ENCODE measurements at regions not wholly inside any gene's neighbourhood (a gene's known extent, or its start where the extent isn't known, plus 50 kb on each side); places are given as distances from the start of the nearest gene placed in this dataset.

DNA sequence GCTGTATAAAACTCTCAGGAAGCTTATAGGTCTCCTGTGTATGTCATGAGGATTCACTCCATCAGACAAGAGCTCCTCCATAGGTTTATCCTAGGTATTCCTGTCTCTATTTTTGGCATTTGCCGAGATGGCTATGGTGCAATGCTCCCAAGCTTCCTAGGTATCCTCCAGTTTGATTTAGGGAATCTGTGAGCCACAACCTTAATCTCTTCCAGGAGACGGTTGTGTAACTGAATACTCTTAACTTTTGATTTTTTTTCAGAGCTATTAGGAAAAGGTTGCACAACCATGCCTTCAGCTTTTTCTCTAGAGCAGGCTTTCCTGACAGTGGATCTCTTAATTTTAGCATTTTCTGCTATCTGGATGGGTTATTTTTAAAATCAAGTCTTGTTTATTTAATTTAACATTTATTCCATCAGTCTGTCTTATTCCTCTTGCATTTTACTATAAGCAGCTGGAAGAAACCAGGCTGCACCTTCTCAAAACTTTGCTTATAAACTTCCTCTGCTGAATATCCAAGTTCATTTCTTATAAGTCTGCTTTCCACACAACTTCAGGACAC is 69.4 kb upstream of the BACE2 start:
- Histone ChIP-seq H3K9ac (ENCODE audit: low read length) (no peak overlapping the region), H3K4me2 (ENCODE audit: low read depth, low read length, poor library complexity, severe bottlenecking) (no peak overlapping the region), H4K20me1 (ENCODE audit: insufficient read depth, low read depth, low read length) (no peaks in the 10 kb centered on the region), H3K4me3 (ENCODE audit: low read length) (no peak overlapping the region), H3K36me3 (ENCODE audit: insufficient read depth, low read length) (no peaks in the 10 kb centered on the region), H3K4me1 (ENCODE audit: low read length) (no peaks in the 10 kb centered on the region), H3K79me2 (ENCODE audit: low read length) (no peaks in the 10 kb centered on the region), H3K9me2 (replicated peaks; ENCODE audit: insufficient read depth, low read length) (no peaks in the 10 kb centered on the region), H3K9me3 (ENCODE audit: low read length) (no peaks in the 10 kb centered on the region), H2AFZ (ENCODE audit: low read length) (no peak overlapping the region), H3K27me3 (ENCODE audit: low read length) (no peaks in the 10 kb centered on the region), H3K27ac (ENCODE audit: low read length) (no peak overlapping the region)
- no peak for DNase-seq

DNA sequence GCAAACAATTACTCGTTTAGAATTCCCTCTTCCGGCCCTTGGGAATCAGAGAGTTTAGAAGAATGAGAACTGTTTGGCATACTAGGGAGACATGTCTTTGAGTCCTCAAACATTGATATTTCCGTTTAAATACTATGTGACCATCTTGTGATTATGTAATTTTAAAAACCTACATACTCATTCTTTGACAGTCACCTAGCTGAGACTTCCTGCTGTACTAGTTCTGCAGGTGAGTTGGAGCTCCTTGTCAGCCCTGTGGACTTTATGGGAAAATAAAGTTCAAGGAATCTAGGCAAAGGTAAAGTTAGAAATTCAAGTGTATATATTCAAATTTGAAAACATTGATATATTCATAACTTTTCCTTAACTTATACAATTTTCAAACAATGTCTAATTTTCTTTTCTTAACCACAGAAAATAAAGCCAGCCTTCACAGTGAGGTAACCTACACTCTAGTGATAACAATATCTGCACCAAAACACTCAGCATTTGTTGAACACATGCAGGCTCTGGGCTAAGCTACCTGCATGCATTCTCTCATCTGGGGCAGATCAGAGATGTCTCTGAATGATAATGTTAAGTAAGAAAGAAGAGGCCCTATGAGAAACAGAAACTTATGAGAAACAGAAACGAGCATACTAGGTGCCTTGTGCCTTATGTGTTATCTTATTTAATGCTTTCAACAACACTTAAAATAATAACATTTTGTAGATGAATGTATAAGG is 67.0 kb upstream of the BACE2 start:
- H3K79me2 ChIP-seq (ENCODE audit: low read length), result no peaks in the 10 kb centered on the region
- H3K27ac ChIP-seq (ENCODE audit: low read length), result no peak overlapping the region
- no peaks in the 10 kb centered on the region for H4K20me1 ChIP-seq (ENCODE audit: insufficient read depth, low read depth, low read length)
- DNase-seq, result no peak
- H3K9me3 ChIP-seq (ENCODE audit: low read length), result no peaks in the 10 kb centered on the region
- H3K9ac ChIP-seq (ENCODE audit: low read length), result no peak overlapping the region
- H3K4me3 ChIP-seq (ENCODE audit: low read length), result no peak overlapping the region
- H3K4me1 ChIP-seq (ENCODE audit: low read length), result no peaks in the 10 kb centered on the region
- no peaks in the 10 kb centered on the region for H3K36me3 ChIP-seq (ENCODE audit: insufficient read depth, low read length)
- H3K9me2 ChIP-seq (replicated peaks; ENCODE audit: insufficient read depth, low read length), result no peaks in the 10 kb centered on the region; the same call in 1 of the 2 replicates
- H3K27me3 ChIP-seq (ENCODE audit: low read length), result no peaks in the 10 kb centered on the region
- no peak overlapping the region for H3K4me2 ChIP-seq (ENCODE audit: low read depth, low read length, poor library complexity, severe bottlenecking)
- H2AFZ ChIP-seq (ENCODE audit: low read length), result no peak overlapping the region

DNA sequence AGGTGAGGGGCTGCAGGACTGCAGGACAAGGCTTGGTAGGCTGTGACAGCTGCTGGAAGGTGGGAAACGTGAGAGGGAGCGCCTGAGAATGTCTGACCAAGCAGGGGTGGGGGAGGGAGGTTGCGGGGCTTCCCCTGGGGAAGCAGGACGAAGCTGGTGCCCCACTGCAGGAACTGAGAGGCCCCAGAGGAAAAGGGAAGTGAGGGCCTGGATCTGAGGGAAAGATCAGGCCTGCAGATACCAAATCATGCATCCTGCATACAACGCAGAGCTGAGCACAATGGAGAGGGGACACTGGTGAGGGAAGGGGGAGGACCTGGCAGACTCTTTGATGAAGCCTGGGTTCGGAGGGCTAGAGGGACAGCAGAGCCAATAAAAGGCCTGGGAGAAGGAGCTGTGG is 65.7 kb upstream of the BACE2 start:
- H3K9me3 ChIP-seq (ENCODE audit: low read length), result no peaks in the 10 kb centered on the region

GRCh38 chr21:41107602-41108001 is 60.4 kb upstream of the BACE2 start:
- no peaks in the 10 kb centered on the region for H3K79me2 ChIP-seq (ENCODE audit: low read length)
- no peaks in the 10 kb centered on the region for H3K27me3 ChIP-seq (ENCODE audit: low read length)
- H2AFZ ChIP-seq (ENCODE audit: low read length), result no peak overlapping the region
- H4K20me1 ChIP-seq (ENCODE audit: insufficient read depth, low read depth, low read length), result no peaks in the 10 kb centered on the region
- H3K27ac ChIP-seq (ENCODE audit: low read length), result no peak overlapping the region
- no peak overlapping the region for H3K4me3 ChIP-seq (ENCODE audit: low read length)
- no peaks in the 10 kb centered on the region for H3K4me1 ChIP-seq (ENCODE audit: low read length)
- no peak overlapping the region for H3K9ac ChIP-seq (ENCODE audit: low read length)
- H3K9me2 ChIP-seq (replicated peaks; ENCODE audit: insufficient read depth, low read length), result no peaks in the 10 kb centered on the region; the same call in 1 of the 2 replicates
- H3K4me2 ChIP-seq (ENCODE audit: low read depth, low read length, poor library complexity, severe bottlenecking), result no peak overlapping the region
- H3K9me3 ChIP-seq (ENCODE audit: low read length), result no peaks in the 10 kb centered on the region
- H3K36me3 ChIP-seq (ENCODE audit: insufficient read depth, low read length), result no peaks in the 10 kb centered on the region
- no peak for DNase-seq

More for the DNA sequence above, 65.7 kb upstream of the BACE2 start:
- Histone ChIP-seq H3K27ac (ENCODE audit: low read length) (no peak overlapping the region), H3K36me3 (ENCODE audit: insufficient read depth, low read length) (no peaks in the 10 kb centered on the region), H2AFZ (ENCODE audit: low read length) (no peak overlapping the region), H4K20me1 (ENCODE audit: insufficient read depth, low read depth, low read length) (no peaks in the 10 kb centered on the region), H3K9me2 (replicated peaks; ENCODE audit: insufficient read depth, low read length) (no peaks in the 10 kb centered on the region; the same call in 1 of the 2 replicates), H3K9ac (ENCODE audit: low read length) (no peak overlapping the region), H3K4me1 (ENCODE audit: low read length) (no peaks in the 10 kb centered on the region), H3K4me3 (ENCODE audit: low read length) (no peak overlapping the region), H3K79me2 (ENCODE audit: low read length) (no peaks in the 10 kb centered on the region), H3K4me2 (ENCODE audit: low read depth, low read length, poor library complexity, severe bottlenecking) (no peak overlapping the region), H3K27me3 (ENCODE audit: low read length) (no peaks in the 10 kb centered on the region)
- no peak for DNase-seq

GRCh38 chr21:41108668-41109585 is 59.0 kb upstream of the BACE2 start:
- Histone ChIP-seq H3K27ac (ENCODE audit: low read length) (no peak overlapping the region), H4K20me1 (ENCODE audit: insufficient read depth, low read depth, low read length) (no peaks in the 10 kb centered on the region), H3K9me3 (ENCODE audit: low read length) (no peaks in the 10 kb centered on the region), H3K4me3 (ENCODE audit: low read length) (no peak overlapping the region), H3K4me2 (ENCODE audit: low read depth, low read length, poor library complexity, severe bottlenecking) (no peak overlapping the region), H3K36me3 (ENCODE audit: insufficient read depth, low read length) (no peaks in the 10 kb centered on the region), H2AFZ (ENCODE audit: low read length) (no peak overlapping the region), H3K79me2 (ENCODE audit: low read length) (no peaks in the 10 kb centered on the region), H3K9me2 (replicated peaks; ENCODE audit: insufficient read depth, low read length) (no peaks in the 10 kb centered on the region; the same call in 1 of the 2 replicates), H3K4me1 (ENCODE audit: low read length) (peaks cover 4% of the 10 kb centered on the region), H3K27me3 (ENCODE audit: low read length) (no peaks in the 10 kb centered on the region), H3K9ac (ENCODE audit: low read length) (no peak overlapping the region)
- DNase-seq, result no peak

DNA sequence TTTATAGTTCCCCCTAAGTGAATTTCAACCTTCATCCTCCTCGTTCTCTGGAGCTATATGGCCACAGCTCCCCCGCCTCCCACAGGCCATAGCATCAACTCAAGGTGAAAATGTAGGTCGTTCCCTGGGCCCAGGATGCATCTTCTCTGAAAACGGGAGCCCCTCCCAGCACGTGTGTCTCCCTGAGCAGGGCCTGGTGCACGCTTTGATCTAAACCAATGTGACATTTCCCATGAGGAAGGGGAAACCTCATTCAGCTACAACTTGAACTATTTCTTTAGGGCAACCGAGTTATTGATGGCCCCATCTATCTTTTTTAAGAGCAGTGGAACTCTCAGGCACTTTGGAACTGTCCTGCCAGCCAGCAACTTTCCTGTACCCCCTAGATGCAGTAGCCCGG is 57.8 kb upstream of the BACE2 start:
- DNase-seq, result no peak
- H3K4me1 ChIP-seq (ENCODE audit: low read length), result peaks cover 4% of the 10 kb centered on the region
- H2AFZ ChIP-seq (ENCODE audit: low read length), result no peak overlapping the region
- no peaks in the 10 kb centered on the region for H4K20me1 ChIP-seq (ENCODE audit: insufficient read depth, low read depth, low read length)
- H3K9me2 ChIP-seq (replicated peaks; ENCODE audit: insufficient read depth, low read length), result no peaks in the 10 kb centered on the region
- no peak overlapping the region for H3K27ac ChIP-seq (ENCODE audit: low read length)
- no peaks in the 10 kb centered on the region for H3K27me3 ChIP-seq (ENCODE audit: low read length)
- no peak overlapping the region for H3K9ac ChIP-seq (ENCODE audit: low read length)
- no peaks in the 10 kb centered on the region for H3K79me2 ChIP-seq (ENCODE audit: low read length)
- no peaks in the 10 kb centered on the region for H3K9me3 ChIP-seq (ENCODE audit: low read length)
- no peak overlapping the region for H3K4me2 ChIP-seq (ENCODE audit: low read depth, low read length, poor library complexity, severe bottlenecking)
- H3K4me3 ChIP-seq (ENCODE audit: low read length), result no peak overlapping the region
- H3K36me3 ChIP-seq (ENCODE audit: insufficient read depth, low read length), result no peaks in the 10 kb centered on the region

DNA sequence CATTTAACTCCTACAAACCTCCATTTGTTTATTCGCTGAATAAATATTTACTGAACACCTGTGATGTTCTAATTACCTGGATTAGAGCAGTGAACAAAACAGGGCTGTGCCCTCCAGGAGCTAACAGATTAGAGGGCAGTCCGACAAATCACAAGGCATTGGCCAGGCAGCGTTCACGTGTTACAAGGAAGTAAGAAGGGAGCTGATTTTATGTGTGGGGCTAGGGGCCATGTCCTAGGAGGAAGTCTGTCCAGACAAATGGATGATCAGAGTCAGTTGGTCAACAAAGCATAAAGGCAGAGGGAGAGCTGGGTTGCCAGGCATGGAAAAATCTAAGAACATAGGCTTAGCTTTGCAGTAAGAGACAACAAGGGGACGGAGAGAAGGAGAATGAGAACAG is 57.3 kb upstream of the BACE2 start:
- Histone ChIP-seq H3K27me3 (ENCODE audit: low read length) (no peaks in the 10 kb centered on the region), H3K36me3 (ENCODE audit: insufficient read depth, low read length) (no peaks in the 10 kb centered on the region), H4K20me1 (ENCODE audit: insufficient read depth, low read depth, low read length) (no peaks in the 10 kb centered on the region), H3K4me1 (ENCODE audit: low read length) (peaks cover 4% of the 10 kb centered on the region), H3K4me3 (ENCODE audit: low read length) (no peak overlapping the region), H3K9me2 (replicated peaks; ENCODE audit: insufficient read depth, low read length) (no peaks in the 10 kb centered on the region), H3K79me2 (ENCODE audit: low read length) (no peaks in the 10 kb centered on the region), H3K4me2 (ENCODE audit: low read depth, low read length, poor library complexity, severe bottlenecking) (no peak overlapping the region), H3K9ac (ENCODE audit: low read length) (no peak overlapping the region), H3K27ac (ENCODE audit: low read length) (no peak overlapping the region), H2AFZ (ENCODE audit: low read length) (no peak overlapping the region), H3K9me3 (ENCODE audit: low read length) (no peaks in the 10 kb centered on the region)
- DNase-seq, result no peak

- Histone ChIP-seq H3K36me3 (ENCODE audit: insufficient read depth, low read length) (no peaks in the 10 kb centered on the region), H3K4me3 (ENCODE audit: low read length) (no peak overlapping the region), H2AFZ (ENCODE audit: low read length) (no peak overlapping the region), H3K27me3 (ENCODE audit: low read length) (no peaks in the 10 kb centered on the region), H3K4me1 (ENCODE audit: low read length) (peaks cover 4% of the 10 kb centered on the region), H3K79me2 (ENCODE audit: low read length) (no peaks in the 10 kb centered on the region), H3K9ac (ENCODE audit: low read length) (no peak overlapping the region), H3K9me2 (replicated peaks; ENCODE audit: insufficient read depth, low read length) (no peaks in the 10 kb centered on the region), H3K4me2 (ENCODE audit: low read depth, low read length, poor library complexity, severe bottlenecking) (no peak overlapping the region), H3K9me3 (ENCODE audit: low read length) (no peaks in the 10 kb centered on the region), H4K20me1 (ENCODE audit: insufficient read depth, low read depth, low read length) (no peaks in the 10 kb centered on the region), H3K27ac (ENCODE audit: low read length) (no peak overlapping the region)
- DNase-seq, result no peak
These were observed 56.3 kb upstream of the BACE2 start for GRCh38 chr21:41111681-41112080.
